Body of pancreas (tissue), 4 donors: ENCODE measurements at regions not wholly inside any gene's neighbourhood (a gene's known extent, or its start where the extent isn't known, plus 50 kb on each side); places are given as distances from the start of the nearest gene placed in this dataset.

Experiments used
- CTCF ChIP-seq, 7 experiments: fragments of 450-650 bp in 4 of 7; fragments of 200-600 bp in 3 of 7; sonication (generic) in 3 of 7; IDR thresholded peaks; one replicate each; pipeline ENCODE4 v1.5.1; 2016 to 2019; ENCODE audit warnings: antibody characterized with exemption in 7 of 7
- POLR2A ChIP-seq, 3 donors: fragments of 450-650 bp; IDR thresholded peaks; one replicate each; pipeline ENCODE4 v1.6.1; 2016; ENCODE audit warnings: antibody characterized with exemption in 3 of 3, mild to moderate bottlenecking in 2 of 3

GRCh38 chr11:23749762-23750430 lies 747.0 kb upstream of the LUZP2 start:
- TF ChIP-seq CTCF (IDR thresholded peaks at IDR 0.05) (no peak), POLR2A (IDR thresholded peaks at IDR 0.05) (no peak)
